Astrocyte (in vitro differentiated cells and primary cell): ENCODE measurements at regions not wholly inside any gene's neighbourhood (a gene's known extent, or its start where the extent isn't known, plus 50 kb on each side); places are given as distances from the start of the nearest gene placed in this dataset.

Experiments
- DNase-seq: peaks from one replicate; pipeline ENCODE4 v3.0.0-alpha.2; 2010; ENCODE audit warnings: low read depth
- FAIRE-seq: peaks from 2 replicates; lab custom pipeline; 2011; peaks lifted over from hg19 to GRCh38; lab: Jason Lieb, UNC
- H2AFZ ChIP-seq: 2 replicates; pipeline ENCODE4 v1.6.0; 2012; ENCODE audit warnings: low read depth, low read length, inconsistent platforms
- H3K27ac ChIP-seq: 2 replicates; pipeline ENCODE4 v1.5.1; 2011; ENCODE audit warnings: low read depth, low read length, inconsistent platforms
- H3K27me3 ChIP-seq: 2 replicates; pipeline ENCODE4 v1.6.0; 2011; ENCODE audit warnings: low read length, inconsistent platforms; ENCODE audit not compliant: insufficient read depth
- H3K36me3 ChIP-seq: 2 replicates; pipeline ENCODE4 v1.5.1; 2011; ENCODE audit warnings: low read length, inconsistent platforms; ENCODE audit not compliant: insufficient read depth
- H3K4me1 ChIP-seq: 2 replicates; pipeline ENCODE4 v1.5.1; 2011; ENCODE audit warnings: low read length, inconsistent platforms; ENCODE audit not compliant: insufficient read depth
- H3K4me2 ChIP-seq: 2 replicates; pipeline ENCODE4 v1.6.0; 2012; ENCODE audit warnings: low read length, inconsistent platforms
- H3K4me3 ChIP-seq: 2 replicates; pipeline ENCODE4 v1.5.1; 2011; ENCODE audit warnings: low read depth, mild to moderate bottlenecking, low read length, inconsistent platforms; ENCODE audit not compliant: insufficient read depth
- H3K79me2 ChIP-seq: 2 replicates; pipeline ENCODE4 v1.6.0; 2012; ENCODE audit warnings: mild to moderate bottlenecking, low read length, inconsistent platforms; ENCODE audit not compliant: insufficient read depth
- H3K9ac ChIP-seq: 2 replicates; pipeline ENCODE4 v1.6.0; 2012; ENCODE audit warnings: mild to moderate bottlenecking, low read length, inconsistent platforms
- H3K9me3 ChIP-seq: 2 replicates; pipeline ENCODE4 v1.5.1; 2012; ENCODE audit warnings: low read depth, mild to moderate bottlenecking, low read length, inconsistent platforms; ENCODE audit not compliant: insufficient read depth
- H4K20me1 ChIP-seq: 2 replicates; pipeline ENCODE4 v1.6.0; 2012; ENCODE audit warnings: low read length, inconsistent platforms; ENCODE audit not compliant: insufficient read depth
- H3K27ac Mint-ChIP-seq: one replicate; pipeline ENCODE4 v1.8.0; 2021; ENCODE audit warnings: mild to moderate bottlenecking, mixed read lengths; ENCODE audit not compliant: unreplicated experiment
- H3K27me3 Mint-ChIP-seq: one replicate; pipeline ENCODE4 v1.8.0; 2021; ENCODE audit warnings: low read depth, mixed read lengths; ENCODE audit not compliant: unreplicated experiment
- H3K36me3 Mint-ChIP-seq: one replicate; pipeline ENCODE4 v1.8.0; 2021; ENCODE audit warnings: low read depth, mixed read lengths; ENCODE audit not compliant: unreplicated experiment
- H3K4me1 Mint-ChIP-seq: one replicate; pipeline ENCODE4 v1.8.0; 2021; ENCODE audit warnings: low read depth, mixed read lengths; ENCODE audit not compliant: unreplicated experiment
- H3K4me3 Mint-ChIP-seq: one replicate; pipeline ENCODE4 v1.8.0; 2021; ENCODE audit warnings: mild to moderate bottlenecking, moderate library complexity, mixed read lengths; ENCODE audit not compliant: unreplicated experiment
- H3K9me3 Mint-ChIP-seq: one replicate; pipeline ENCODE4 v1.8.0; 2021; ENCODE audit warnings: mild to moderate bottlenecking, mixed read lengths; ENCODE audit not compliant: unreplicated experiment
- EZH2 ChIP-seq: IDR thresholded peaks from 2 replicates; pipeline ENCODE4 v1.6.1; 2012; ENCODE audit warnings: mild to moderate bottlenecking, low read length, inconsistent platforms; ENCODE audit not compliant: insufficient read depth
- TF ChIP-seq, protein P1 (sequence below): IDR thresholded peaks from 2 replicates; pipeline ENCODE4 v1.5.1; 2011; ENCODE audit warnings: low read depth, mild to moderate bottlenecking, inconsistent platforms, low read length, moderate library complexity; ENCODE audit not compliant: insufficient read depth

- no peak for DNase-seq
- Histone ChIP-seq H3K9ac (no peak overlapping the region), H3K27ac (no peak overlapping the region), H4K20me1 (no peaks in the 10 kb centered on the region), H3K9me3 (no peaks in the 10 kb centered on the region), H3K4me3 (no peak overlapping the region), H3K79me2 (no peaks in the 10 kb centered on the region), H3K27me3 (no peaks in the 10 kb centered on the region), H2AFZ (no peak overlapping the region), H3K4me1 (no peaks in the 10 kb centered on the region), H3K36me3 (no peaks in the 10 kb centered on the region), H3K4me2 (no peak overlapping the region)
- FAIRE-seq: no peak
- no peaks in the 10 kb centered on the region for H3K4me1 Mint-ChIP-seq
- H3K36me3 Mint-ChIP-seq: no peaks in the 10 kb centered on the region
- no peak overlapping the region for H3K4me3 Mint-ChIP-seq
- H3K27ac Mint-ChIP-seq: no peak overlapping the region
- TF ChIP-seq, protein P1, sequence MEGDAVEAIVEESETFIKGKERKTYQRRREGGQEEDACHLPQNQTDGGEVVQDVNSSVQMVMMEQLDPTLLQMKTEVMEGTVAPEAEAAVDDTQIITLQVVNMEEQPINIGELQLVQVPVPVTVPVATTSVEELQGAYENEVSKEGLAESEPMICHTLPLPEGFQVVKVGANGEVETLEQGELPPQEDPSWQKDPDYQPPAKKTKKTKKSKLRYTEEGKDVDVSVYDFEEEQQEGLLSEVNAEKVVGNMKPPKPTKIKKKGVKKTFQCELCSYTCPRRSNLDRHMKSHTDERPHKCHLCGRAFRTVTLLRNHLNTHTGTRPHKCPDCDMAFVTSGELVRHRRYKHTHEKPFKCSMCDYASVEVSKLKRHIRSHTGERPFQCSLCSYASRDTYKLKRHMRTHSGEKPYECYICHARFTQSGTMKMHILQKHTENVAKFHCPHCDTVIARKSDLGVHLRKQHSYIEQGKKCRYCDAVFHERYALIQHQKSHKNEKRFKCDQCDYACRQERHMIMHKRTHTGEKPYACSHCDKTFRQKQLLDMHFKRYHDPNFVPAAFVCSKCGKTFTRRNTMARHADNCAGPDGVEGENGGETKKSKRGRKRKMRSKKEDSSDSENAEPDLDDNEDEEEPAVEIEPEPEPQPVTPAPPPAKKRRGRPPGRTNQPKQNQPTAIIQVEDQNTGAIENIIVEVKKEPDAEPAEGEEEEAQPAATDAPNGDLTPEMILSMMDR: no peak
- no peak for TF ChIP-seq EZH2
- no peaks in the 10 kb centered on the region for H3K27me3 Mint-ChIP-seq
- no peaks in the 10 kb centered on the region for H3K9me3 Mint-ChIP-seq
Observed at GRCh38 chr4:57639561-57640382, 529.6 kb upstream of the IGFBP7 start.

DNA sequence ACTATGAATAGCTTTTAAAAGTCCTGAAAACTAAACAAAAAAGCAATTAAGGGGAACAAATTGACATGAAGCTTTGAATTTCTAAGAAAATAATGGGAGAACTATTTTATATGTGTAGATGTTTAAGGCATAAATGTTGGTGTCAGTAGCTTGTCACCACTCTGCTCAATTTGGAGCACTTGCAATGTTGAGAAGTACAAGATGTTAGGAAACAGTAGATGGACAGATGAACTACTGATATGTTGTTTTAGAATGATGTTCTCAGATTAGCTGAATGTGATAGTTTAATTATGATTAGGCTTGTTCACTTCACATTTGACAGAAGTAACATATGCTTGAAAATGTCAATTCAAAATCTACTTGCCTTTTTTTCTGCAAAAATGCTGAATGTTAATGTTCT is 525.7 kb upstream of the IGFBP7 start:
- no peaks in the 10 kb centered on the region for H3K4me1 ChIP-seq
- no peak overlapping the region for H3K27ac ChIP-seq
- no peak overlapping the region for H3K4me3 ChIP-seq
- H2AFZ ChIP-seq: no peak overlapping the region
- H3K9ac ChIP-seq: no peak overlapping the region
- TF ChIP-seq EZH2: no peak
- TF ChIP-seq, protein P1: no peak
- H4K20me1 ChIP-seq: no peaks in the 10 kb centered on the region
- no peaks in the 10 kb centered on the region for H3K79me2 ChIP-seq
- no peaks in the 10 kb centered on the region for H3K9me3 ChIP-seq
- Mint-ChIP-seq H3K9me3 (no peaks in the 10 kb centered on the region), H3K36me3 (no peaks in the 10 kb centered on the region), H3K27ac (no peak overlapping the region), H3K4me1 (no peaks in the 10 kb centered on the region), H3K27me3 (no peaks in the 10 kb centered on the region), H3K4me3 (no peak overlapping the region)
- no peak for FAIRE-seq
- no peak for DNase-seq
- no peak overlapping the region for H3K4me2 ChIP-seq
- no peaks in the 10 kb centered on the region for H3K27me3 ChIP-seq
- no peaks in the 10 kb centered on the region for H3K36me3 ChIP-seq

DNA sequence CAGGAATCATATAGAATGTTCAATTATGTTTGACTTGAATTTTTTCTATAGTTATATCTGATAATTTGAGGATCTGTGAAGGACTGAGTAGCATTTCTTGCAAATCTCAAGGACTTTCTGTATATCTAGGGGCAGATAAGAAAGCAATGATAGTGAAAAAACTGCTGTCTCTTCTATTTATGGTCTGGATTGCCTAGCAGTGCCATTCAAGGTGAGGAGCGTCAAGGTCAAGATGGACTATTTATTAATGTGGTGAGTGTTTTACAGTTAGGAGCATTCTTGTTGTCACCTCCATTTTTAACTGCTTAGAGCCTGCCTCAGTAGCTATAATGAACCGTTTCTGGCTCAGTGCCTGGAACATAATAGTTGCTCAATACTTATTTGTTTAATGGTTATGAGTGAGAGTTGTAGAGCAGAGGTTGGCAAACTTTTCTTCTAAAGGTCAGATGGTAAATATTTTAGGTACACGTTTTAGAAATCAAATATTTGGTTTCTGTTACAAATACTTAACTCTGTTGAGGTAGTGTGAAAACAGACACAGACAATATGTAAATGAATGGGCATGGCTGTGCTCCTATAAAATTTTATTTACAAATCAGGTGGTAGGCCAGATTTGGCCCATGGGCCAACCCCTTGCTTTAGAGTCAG is 523.2 kb upstream of the IGFBP7 start:
- Mint-ChIP-seq H3K27ac (no peak overlapping the region), H3K4me3 (no peak overlapping the region), H3K36me3 (no peaks in the 10 kb centered on the region), H3K4me1 (no peaks in the 10 kb centered on the region), H3K9me3 (no peaks in the 10 kb centered on the region), H3K27me3 (no peaks in the 10 kb centered on the region)
- Histone ChIP-seq H3K9ac (no peak overlapping the region), H3K27me3 (no peaks in the 10 kb centered on the region), H3K79me2 (no peaks in the 10 kb centered on the region), H2AFZ (no peak overlapping the region), H3K4me2 (no peak overlapping the region), H4K20me1 (no peaks in the 10 kb centered on the region), H3K36me3 (no peaks in the 10 kb centered on the region), H3K27ac (no peak overlapping the region), H3K9me3 (no peaks in the 10 kb centered on the region), H3K4me3 (no peak overlapping the region), H3K4me1 (no peaks in the 10 kb centered on the region)
- DNase-seq (no peak), FAIRE-seq (no peak)
- TF ChIP-seq, protein P1: no peak
- no peak for TF ChIP-seq EZH2
